ENCODE measurements at regions not wholly inside any gene's neighbourhood (a gene's known extent, or its start where the extent isn't known, plus 50 kb on each side); places are given as distances from the start of the nearest gene placed in this dataset.

GRCh38 chr2:53608293-53608692, 159.3 kb upstream of the CHAC2 start:
- in situ Hi-C loops (cut with MboI) (no loop called here), intact Hi-C loops (cut with micrococcal nuclease; ENCODE audit: unreplicated experiment) (no loop called here)
- BruUV-seq (replicated peaks): no TSS peak
- ChIA-PET POLR2A (no interaction called here), CTCF (no interaction called here), SMC1A (ENCODE audit: uncharacterized antibody, unreplicated experiment) (no interaction called here), RAD21 (ENCODE audit: unreplicated experiment) (no interaction called here)
- no peak overlapping the region for H3K9ac ChIP-seq (ENCODE audit: control insufficient read depth, insufficient read depth, low read length)
- H3K27me3 ChIP-seq (replicated peaks in 1 of 2; ENCODE audit: control insufficient read depth in 2 of 2, insufficient read depth in 2 of 2, low read length in 1 of 2): no peaks in the 10 kb centered on the region
- no peaks in the 10 kb centered on the region for H3K9me3 ChIP-seq (replicated peaks; ENCODE audit: control insufficient read depth, insufficient read depth, low read length)
- H2AFZ ChIP-seq (ENCODE audit: control insufficient read depth, low read depth, low read length): no peak overlapping the region
- no peak for ATAC-seq
- no peak for DNase-seq (ENCODE audit: low read depth, low spot score)
- H3K4me1 ChIP-seq (ENCODE audit: control insufficient read depth, insufficient read depth, low read length): no peaks in the 10 kb centered on the region
- FAIRE-seq: no peak
- no peaks in the 10 kb centered on the region for H4K20me1 ChIP-seq (ENCODE audit: control insufficient read depth, insufficient read depth)
- H3K4me2 ChIP-seq (ENCODE audit: control insufficient read depth, insufficient read depth): no peak overlapping the region
- 12% methylated on average over 5 of the region's 5 CpGs for WGBS (ENCODE audit: insufficient coverage, insufficient replicate concordance, low lambda C conversion rate, missing lambda C conversion rate)
- TF ChIP-seq SMARCA5 (IDR thresholded peaks at IDR 0.05) (no peak), ZNF217 (IDR thresholded peaks at IDR 0.05) (no peak), GABPA (IDR thresholded peaks at IDR 0.05; ENCODE audit: low read depth) (no peak)
- no peak overlapping the region for H3K4me3 ChIP-seq
- H3K36me3 ChIP-seq (ENCODE audit: control insufficient read depth in 2 of 2, insufficient read depth in 2 of 2, low read length in 1 of 2): no peaks in the 10 kb centered on the region
- no peaks in the 10 kb centered on the region for H3K79me2 ChIP-seq (ENCODE audit: control insufficient read depth, insufficient read depth, low read length)
- H3K27ac ChIP-seq (ENCODE audit: control insufficient read depth, insufficient read depth): no peak overlapping the region

GRCh38 chr2:53600815-53601214, 166.8 kb upstream of the CHAC2 start:
- BruUV-seq (replicated peaks): no TSS peak
- Histone ChIP-seq H3K79me2 (ENCODE audit: control insufficient read depth, insufficient read depth, low read length) (no peaks in the 10 kb centered on the region), H3K27ac (ENCODE audit: control insufficient read depth, insufficient read depth) (no peak overlapping the region), H3K9ac (ENCODE audit: control insufficient read depth, insufficient read depth, low read length) (no peak overlapping the region), H3K4me2 (ENCODE audit: control insufficient read depth, insufficient read depth) (no peak overlapping the region), H3K4me3 (no peak overlapping the region), H3K27me3 (replicated peaks in 1 of 2; ENCODE audit: control insufficient read depth in 2 of 2, insufficient read depth in 2 of 2, low read length in 1 of 2) (no peaks in the 10 kb centered on the region), H2AFZ (ENCODE audit: control insufficient read depth, low read depth, low read length) (no peak overlapping the region), H3K4me1 (ENCODE audit: control insufficient read depth, insufficient read depth, low read length) (no peaks in the 10 kb centered on the region), H3K36me3 (ENCODE audit: control insufficient read depth in 2 of 2, insufficient read depth in 2 of 2, low read length in 1 of 2) (no peaks in the 10 kb centered on the region), H4K20me1 (ENCODE audit: control insufficient read depth, insufficient read depth) (no peaks in the 10 kb centered on the region), H3K9me3 (replicated peaks; ENCODE audit: control insufficient read depth, insufficient read depth, low read length) (no peaks in the 10 kb centered on the region)
- ATAC-seq (no peak), DNase-seq (ENCODE audit: low read depth, low spot score) (no peak), FAIRE-seq (no peak)
- ChIA-PET RAD21 (ENCODE audit: unreplicated experiment) (no interaction called here), POLR2A (no interaction called here), SMC1A (ENCODE audit: uncharacterized antibody, unreplicated experiment) (no interaction called here), CTCF (no interaction called here)
- intact Hi-C loops (cut with micrococcal nuclease; ENCODE audit: unreplicated experiment) (no loop called here), in situ Hi-C loops (cut with MboI) (no loop called here)
- 63% methylated on average over 3 of the region's 3 CpGs for WGBS (ENCODE audit: insufficient coverage, insufficient replicate concordance, low lambda C conversion rate, missing lambda C conversion rate)
- TF ChIP-seq SKIL (IDR thresholded peaks at IDR 0.05; ENCODE audit: low read depth, poor library complexity, severe bottlenecking) (no peak), NFYA (IDR thresholded peaks at IDR 0.05; ENCODE audit: borderline replicate concordance, low read depth, low read length) (no peak), KAT2A (conservative IDR thresholded peaks at IDR 0.05; ENCODE audit: control insufficient read depth, low read depth, low read length) (no peak), HSF1 (IDR thresholded peaks at IDR 0.05; ENCODE audit: low read depth, low read length) (no peak), JUNB (IDR thresholded peaks at IDR 0.05) (no peak), MEF2B (IDR thresholded peaks at IDR 0.05; ENCODE audit: partially characterized antibody, poor library complexity, severe bottlenecking) (no peak), ZNF592 (IDR thresholded peaks at IDR 0.05) (no peak), SP1 (IDR thresholded peaks at IDR 0.05; ENCODE audit: low read depth, low read length) (no peak), MXI1 (IDR thresholded peaks at IDR 0.05; ENCODE audit: low read depth, low read length) (no peak)
